Tibial nerve (tissue), 4 donors: ENCODE measurements at regions not wholly inside any gene's neighbourhood (a gene's known extent, or its start where the extent isn't known, plus 50 kb on each side); places are given as distances from the start of the nearest gene placed in this dataset.
"Not testable (repeated sequence)": the region's sequence is repeated elsewhere in the genome, so short reads cannot be mapped to it uniquely, and the experiment has no call there.

Experiments
- DNase-seq, 2 donors: peaks; one replicate each; pipeline ENCODE4 v3.0.0-alpha.2; 2019; ENCODE audit warnings: low spot score in 2 of 2
- H3K27ac ChIP-seq, 4 donors: fragments of 200-600 bp; sonication (generic) in 3 of 4; one replicate each; pipeline ENCODE4 v1.5.1; 2017 to 2019; ENCODE audit warnings: mild to moderate bottlenecking in 1 of 4
- H3K27me3 ChIP-seq, 2 donors: fragments of 200-600 bp; sonication (generic) in 1 of 2; one replicate each; pipeline versions ENCODE4 v1.5.1 to v1.6.0; 2017 to 2019
- H3K36me3 ChIP-seq, 3 donors: fragments of 200-600 bp; sonication (generic); one replicate each; pipeline ENCODE4 v1.5.1; 2018 to 2019
- H3K4me1 ChIP-seq, 4 donors: fragments of 200-600 bp; sonication (generic) in 3 of 4; one replicate each; pipeline ENCODE4 v1.5.1; 2017 to 2019
- H3K4me3 ChIP-seq, 4 donors: fragments of 200-600 bp; sonication (generic) in 3 of 4; one replicate each; pipeline ENCODE4 v1.5.1; 2017 to 2019; ENCODE audit warnings: mild to moderate bottlenecking in 1 of 4, moderate library complexity in 1 of 4
- H3K9me3 ChIP-seq, 4 donors: fragments of 200-600 bp; sonication (generic) in 3 of 4; one replicate each; pipeline ENCODE4 v1.5.1; 2017 to 2019
- EP300 ChIP-seq, 2 donors: sonication (generic); formaldehyde crosslinking; IDR thresholded peaks; one replicate each; pipeline ENCODE4 v1.6.1; 2017; ENCODE audit warnings: antibody characterized with exemption in 2 of 2, mild to moderate bottlenecking in 1 of 2
- POLR2A ChIP-seq, 2 donors: fragments of 450-650 bp; IDR thresholded peaks; one replicate each; pipeline ENCODE4 v1.6.1; 2017; ENCODE audit warnings: antibody characterized with exemption in 2 of 2, mild to moderate bottlenecking in 2 of 2, moderate library complexity in 2 of 2
- WGBS, 2 donors: methylation state at CpG; one replicate each; pipeline ENCODE4 v1.1.5; 2018; 5-methylcytosine and 5-hydroxymethylcytosine counted together
- TF ChIP-seq, protein P1 (sequence below), 5 experiments: fragments of 200-600 bp in 3 of 5; fragments of 450-650 bp in 2 of 5; sonication (generic) in 3 of 5; IDR thresholded peaks; one replicate each; pipeline ENCODE4 v1.5.1; 2016 to 2019; ENCODE audit warnings: antibody characterized with exemption in 5 of 5, mild to moderate bottlenecking in 3 of 5, moderate library complexity in 2 of 5

- H3K36me3 ChIP-seq = no peaks in the 10 kb centered on the region
- WGBS, 2 donors = 81 to 89% methylated on average over 2 of the region's 2 CpGs
- no peaks in the 10 kb centered on the region for H3K27me3 ChIP-seq
- TF ChIP-seq, protein P1, sequence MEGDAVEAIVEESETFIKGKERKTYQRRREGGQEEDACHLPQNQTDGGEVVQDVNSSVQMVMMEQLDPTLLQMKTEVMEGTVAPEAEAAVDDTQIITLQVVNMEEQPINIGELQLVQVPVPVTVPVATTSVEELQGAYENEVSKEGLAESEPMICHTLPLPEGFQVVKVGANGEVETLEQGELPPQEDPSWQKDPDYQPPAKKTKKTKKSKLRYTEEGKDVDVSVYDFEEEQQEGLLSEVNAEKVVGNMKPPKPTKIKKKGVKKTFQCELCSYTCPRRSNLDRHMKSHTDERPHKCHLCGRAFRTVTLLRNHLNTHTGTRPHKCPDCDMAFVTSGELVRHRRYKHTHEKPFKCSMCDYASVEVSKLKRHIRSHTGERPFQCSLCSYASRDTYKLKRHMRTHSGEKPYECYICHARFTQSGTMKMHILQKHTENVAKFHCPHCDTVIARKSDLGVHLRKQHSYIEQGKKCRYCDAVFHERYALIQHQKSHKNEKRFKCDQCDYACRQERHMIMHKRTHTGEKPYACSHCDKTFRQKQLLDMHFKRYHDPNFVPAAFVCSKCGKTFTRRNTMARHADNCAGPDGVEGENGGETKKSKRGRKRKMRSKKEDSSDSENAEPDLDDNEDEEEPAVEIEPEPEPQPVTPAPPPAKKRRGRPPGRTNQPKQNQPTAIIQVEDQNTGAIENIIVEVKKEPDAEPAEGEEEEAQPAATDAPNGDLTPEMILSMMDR (IDR thresholded peaks at IDR 0.05) = no peak
- TF ChIP-seq EP300 (IDR thresholded peaks at IDR 0.05) (no peak), POLR2A (IDR thresholded peaks at IDR 0.05) (no peak)
- H3K4me1 ChIP-seq = no peaks in the 10 kb centered on the region
- no peaks in the 10 kb centered on the region for H3K9me3 ChIP-seq
- no peak overlapping the region for H3K4me3 ChIP-seq
- no peak overlapping the region for H3K27ac ChIP-seq
- DNase-seq = no peak
Observed at GRCh38 chr1:191495040-191495439, 663.2 kb upstream of the RGS18 start.

DNA sequence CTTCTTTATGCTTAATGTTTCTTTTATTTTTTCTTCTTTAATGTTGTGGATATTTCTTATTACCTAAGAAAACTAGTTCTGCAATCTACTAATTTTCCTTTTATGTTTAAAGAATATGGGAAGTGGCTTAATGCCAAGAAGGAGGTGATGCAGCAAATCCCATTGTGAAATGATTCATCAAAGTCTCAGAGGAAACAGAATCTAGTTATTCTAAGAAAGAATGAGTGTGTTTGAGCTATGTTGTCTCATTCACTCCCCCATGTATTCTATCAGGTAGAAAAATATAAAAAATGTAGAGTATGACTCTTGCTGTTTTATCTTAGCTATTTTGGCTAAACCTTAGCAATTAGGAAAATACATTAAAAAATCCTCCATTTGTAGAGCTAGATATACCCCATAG, 659.9 kb upstream of the RGS18 start:
- TF ChIP-seq POLR2A (IDR thresholded peaks at IDR 0.05) = no peak
- TF ChIP-seq EP300 (IDR thresholded peaks at IDR 0.05) = no peak
- H3K27me3 ChIP-seq = no peaks in the 10 kb centered on the region
- H3K36me3 ChIP-seq = no peaks in the 10 kb centered on the region
- DNase-seq = no peak
- no peak overlapping the region for H3K27ac ChIP-seq
- no peaks in the 10 kb centered on the region for H3K4me1 ChIP-seq
- no peaks in the 10 kb centered on the region for H3K9me3 ChIP-seq
- no peak overlapping the region for H3K4me3 ChIP-seq

GRCh38 chr1:191498825-191499224, 659.4 kb upstream of the RGS18 start:
- WGBS, 2 donors = 84 to 94% methylated on average over 3 of the region's 3 CpGs
- TF ChIP-seq POLR2A (IDR thresholded peaks at IDR 0.05) (no peak), EP300 (IDR thresholded peaks at IDR 0.05) (no peak)
- TF ChIP-seq, protein P1 (IDR thresholded peaks at IDR 0.05) = no peak
- DNase-seq = no peak

GRCh38 chr1:191504999-191505398, 653.3 kb upstream of the RGS18 start:
- Histone ChIP-seq H3K27ac (no peak overlapping the region), H3K4me1 (no peaks in the 10 kb centered on the region), H3K9me3 (no peaks in the 10 kb centered on the region), H3K27me3 (no peaks in the 10 kb centered on the region), H3K4me3 (no peak overlapping the region), H3K36me3 (no peaks in the 10 kb centered on the region)
- DNase-seq = no peak
- TF ChIP-seq POLR2A (IDR thresholded peaks at IDR 0.05) = no peak
- TF ChIP-seq, protein P1 (IDR thresholded peaks at IDR 0.05) = no peak
- TF ChIP-seq EP300 (IDR thresholded peaks at IDR 0.05) = no peak

More at GRCh38 chr1:191498825-191499224, 659.4 kb upstream of the RGS18 start:
- no peak overlapping the region for H3K27ac ChIP-seq
- H3K4me3 ChIP-seq = no peak overlapping the region
- H3K9me3 ChIP-seq = no peaks in the 10 kb centered on the region
- H3K27me3 ChIP-seq = no peaks in the 10 kb centered on the region
- H3K4me1 ChIP-seq = no peaks in the 10 kb centered on the region
- H3K36me3 ChIP-seq = no peaks in the 10 kb centered on the region

DNA sequence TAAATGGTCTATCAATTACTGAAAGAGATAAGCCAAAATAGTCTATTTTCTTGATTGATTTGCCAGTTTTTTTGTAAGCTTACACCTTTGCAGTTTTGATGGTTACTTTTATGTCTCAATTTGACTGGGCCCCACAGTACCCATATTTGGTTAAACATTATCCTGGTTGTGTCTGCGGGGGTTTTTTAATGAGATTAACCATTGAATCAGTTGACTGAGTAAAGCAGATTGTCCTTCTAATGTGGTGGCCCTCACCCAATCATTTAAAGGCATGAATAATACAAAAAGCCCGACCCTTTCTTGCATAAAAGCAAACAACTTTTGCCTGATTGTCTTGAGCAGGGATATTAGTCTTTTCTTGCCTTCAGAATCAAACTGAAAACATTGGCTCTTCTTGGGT, 650.0 kb upstream of the RGS18 start:
- H3K4me3 ChIP-seq = no peak overlapping the region
- 81 to 88% methylated on average over 2 of the region's 2 CpGs for WGBS, 2 donors
- no peaks in the 10 kb centered on the region for H3K27me3 ChIP-seq

GRCh38 chr1:191511480-191511879, 646.8 kb upstream of the RGS18 start:
- not testable (repeated sequence) for H3K36me3 ChIP-seq, H3K27ac ChIP-seq, H3K27me3 ChIP-seq, H3K4me1 ChIP-seq, H3K4me3 ChIP-seq, DNase-seq
- WGBS, 2 donors = 93 to 95% methylated on average over 3 of the region's 3 CpGs
- peaks cover 0 to 11% (median 2%) of the 10 kb centered on the region in 4 donors for H3K9me3 ChIP-seq

More for the DNA sequence above, 650.0 kb upstream of the RGS18 start:
- no peak overlapping the region for H3K27ac ChIP-seq
- H3K4me1 ChIP-seq = no peaks in the 10 kb centered on the region
- H3K9me3 ChIP-seq = peaks cover 0 to 5% (median 0%) of the 10 kb centered on the region in 4 donors
- no peak for DNase-seq
- TF ChIP-seq EP300 (IDR thresholded peaks at IDR 0.05) (no peak), POLR2A (IDR thresholded peaks at IDR 0.05) (no peak)
- TF ChIP-seq, protein P1 (IDR thresholded peaks at IDR 0.05) = no peak
- H3K36me3 ChIP-seq = no peaks in the 10 kb centered on the region
